ENCODE measurements at regions not wholly inside any gene's neighbourhood (a gene's known extent, or its start where the extent isn't known, plus 50 kb on each side); places are given as distances from the start of the nearest gene placed in this dataset.

- DNase-seq (ENCODE audit: low read depth): no peak
Observed at GRCh38 chr22:48893288-48894063, 934.2 kb downstream of the BRD1 start.

GRCh38 chr22:48892578-48893287, 934.9 kb downstream of the BRD1 start:
- no peak for DNase-seq (ENCODE audit: low read depth)

GRCh38 chr22:48891688-48892577, 935.7 kb downstream of the BRD1 start:
- DNase-seq (ENCODE audit: low read depth): no peak

GRCh38 chr22:48890693-48891554, 936.7 kb downstream of the BRD1 start:
- DNase-seq (ENCODE audit: low read depth): no peak

GRCh38 chr22:48889887-48890692, 937.6 kb downstream of the BRD1 start:
- DNase-seq (ENCODE audit: low read depth): no peak

GRCh38 chr22:48889209-48889830, 938.4 kb downstream of the BRD1 start:
- DNase-seq (ENCODE audit: low read depth): no peak

- no peak for DNase-seq (ENCODE audit: low read depth)
Observed at GRCh38 chr22:48888466-48889208, 939.0 kb downstream of the BRD1 start.

- no peak for DNase-seq (ENCODE audit: low read depth)
Observed at GRCh38 chr22:48887394-48888332, 940.0 kb downstream of the BRD1 start.

GRCh38 chr22:48886604-48887393, 940.9 kb downstream of the BRD1 start:
- no peak for DNase-seq (ENCODE audit: low read depth)

GRCh38 chr22:48885919-48886305, 941.8 kb downstream of the BRD1 start:
- no peak for DNase-seq (ENCODE audit: low read depth)

GRCh38 chr22:48885271-48885918, 942.3 kb downstream of the BRD1 start:
- DNase-seq (ENCODE audit: low read depth): no peak

GRCh38 chr22:48884786-48885185, 942.9 kb downstream of the BRD1 start:
- DNase-seq (ENCODE audit: low read depth): no peak

- no peak for DNase-seq (ENCODE audit: low read depth)
Observed at GRCh38 chr22:48884324-48884723, 943.3 kb downstream of the BRD1 start.

GRCh38 chr22:48883211-48883960, 944.3 kb downstream of the BRD1 start:
- no peak for DNase-seq (ENCODE audit: low read depth)

- no peak for DNase-seq (ENCODE audit: low read depth)
Observed at GRCh38 chr22:48882636-48883200, 945.0 kb downstream of the BRD1 start.

All from activated T-helper 1 cell treated with Interleukin-2 at 50 U/mL for 16 hours (primary cell).